ENCODE measurements at regions not wholly inside any gene's neighbourhood (a gene's known extent, or its start where the extent isn't known, plus 50 kb on each side); places are given as distances from the start of the nearest gene placed in this dataset.

DNA sequence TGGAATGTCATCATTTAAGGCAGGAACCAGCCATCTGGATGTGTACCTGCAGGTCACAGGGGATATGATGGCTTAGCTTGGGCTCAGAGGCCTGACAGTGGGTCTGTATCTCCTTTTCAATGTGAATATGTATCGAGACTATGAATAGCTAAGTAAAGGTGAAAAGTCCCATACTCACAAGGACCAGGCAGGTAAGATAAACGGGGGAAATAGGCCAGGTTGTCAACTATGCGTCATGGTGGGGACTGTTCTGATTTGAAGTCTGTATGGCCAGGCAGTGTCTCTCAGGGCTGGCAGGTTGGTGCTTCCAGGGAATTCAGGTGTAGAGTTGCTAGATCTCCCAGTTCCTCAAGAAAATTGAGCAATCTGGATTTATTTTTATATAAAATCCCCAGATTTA lies 987.9 kb upstream of the WWC1 start:
- no peak overlapping the region for H3K4me3 ChIP-seq (ENCODE audit: low read length)
- 70 to 77% methylated on average over 2 to 3 of the region's 3 CpGs for WGBS, 2 experiments (ENCODE audit: insufficient coverage in 1 of 2, insufficient read length in 1 of 2)
- H3K9me3 Mint-ChIP-seq: no peaks in the 10 kb centered on the region
- H3K36me3 ChIP-seq (ENCODE audit: control insufficient read depth, insufficient read depth, low read length): no peaks in the 10 kb centered on the region
- TF ChIP-seq CTCF (conservative IDR thresholded peaks at IDR 0.05): no peak
- H3K27ac Mint-ChIP-seq: peak overlapping the region; percentile 59
- no peak overlapping the region for H3K27ac ChIP-seq (ENCODE audit: low read depth, low read length)
- no peaks in the 10 kb centered on the region for H3K27me3 ChIP-seq (ENCODE audit: control insufficient read depth, insufficient read depth, low read length, poor library complexity, severe bottlenecking)
- H3K4me3 Mint-ChIP-seq: peak overlapping the region; percentile 57
- no peaks in the 10 kb centered on the region for H3K9me3 ChIP-seq (ENCODE audit: control insufficient read depth, low read length)
- peaks cover 24% of the 10 kb centered on the region for H3K27me3 Mint-ChIP-seq (ENCODE audit: insufficient read depth)
- DNase-seq: peak; percentile 68
- H3K4me1 Mint-ChIP-seq: peaks cover 84% of the 10 kb centered on the region
- H3K4me1 ChIP-seq (ENCODE audit: control insufficient read depth, insufficient read depth, low read length): no peaks in the 10 kb centered on the region
- H3K9ac ChIP-seq (ENCODE audit: extremely low read depth, low read length, poor library complexity, severe bottlenecking): no peak overlapping the region
- H3K36me3 Mint-ChIP-seq (ENCODE audit: low read depth): peaks cover 2% of the 10 kb centered on the region

GRCh38 chr5:167304834-167305469 lies 986.5 kb upstream of the WWC1 start:
- Mint-ChIP-seq H3K4me1 (peaks cover 70% of the 10 kb centered on the region), H3K27ac (no peak overlapping the region), H3K4me3 (no peak overlapping the region), H3K27me3 (ENCODE audit: insufficient read depth) (peaks cover 22% of the 10 kb centered on the region), H3K9me3 (no peaks in the 10 kb centered on the region), H3K36me3 (ENCODE audit: low read depth) (no peaks in the 10 kb centered on the region)
- Histone ChIP-seq H3K9me3 (ENCODE audit: control insufficient read depth, low read length) (no peaks in the 10 kb centered on the region), H3K4me1 (ENCODE audit: control insufficient read depth, insufficient read depth, low read length) (no peaks in the 10 kb centered on the region), H3K9ac (ENCODE audit: extremely low read depth, low read length, poor library complexity, severe bottlenecking) (no peak overlapping the region), H3K27ac (ENCODE audit: low read depth, low read length) (no peak overlapping the region), H3K36me3 (ENCODE audit: control insufficient read depth, insufficient read depth, low read length) (no peaks in the 10 kb centered on the region), H3K27me3 (ENCODE audit: control insufficient read depth, insufficient read depth, low read length, poor library complexity, severe bottlenecking) (no peaks in the 10 kb centered on the region), H3K4me3 (ENCODE audit: low read length) (no peak overlapping the region)
- TF ChIP-seq CTCF (conservative IDR thresholded peaks at IDR 0.05): no peak
- WGBS, 2 experiments (ENCODE audit: insufficient coverage in 1 of 2, insufficient read length in 1 of 2): 64 to 74% methylated on average over 2 to 6 of the region's 6 CpGs
- peak; percentile 50 for DNase-seq

DNA sequence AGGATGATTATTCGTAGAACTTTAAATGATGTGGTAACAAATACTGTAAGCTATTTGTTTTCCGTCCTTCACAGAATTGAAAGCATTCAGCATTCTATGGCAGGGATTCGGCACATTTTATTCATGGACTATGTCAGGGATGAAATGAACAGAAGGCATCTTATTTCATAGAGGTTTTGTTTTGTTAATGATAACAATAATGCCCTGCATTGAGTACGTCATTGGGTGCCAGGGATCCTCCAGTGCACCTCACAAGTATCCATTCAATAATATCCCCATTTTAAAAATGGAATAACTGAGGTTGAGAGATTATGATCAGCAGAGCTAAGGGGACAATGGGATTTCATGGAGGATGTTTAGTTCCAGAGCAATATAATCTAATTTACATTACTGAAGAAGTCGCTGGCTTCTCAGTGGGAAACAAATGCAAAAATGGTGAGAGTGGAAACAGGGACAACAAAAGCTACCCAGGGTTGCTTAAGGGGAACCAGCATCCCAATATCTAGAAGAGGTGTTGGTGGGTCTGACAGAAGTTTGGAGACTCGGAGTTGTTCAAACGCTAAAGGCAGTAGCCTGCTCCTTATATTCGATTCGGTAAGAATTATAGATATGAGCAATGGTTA lies 985.7 kb upstream of the WWC1 start:
- H3K4me1 ChIP-seq (ENCODE audit: control insufficient read depth, insufficient read depth, low read length): no peaks in the 10 kb centered on the region

More for the DNA sequence above, 985.7 kb upstream of the WWC1 start:
- Mint-ChIP-seq H3K4me3 (no peak overlapping the region), H3K27me3 (ENCODE audit: insufficient read depth) (peaks cover 22% of the 10 kb centered on the region), H3K27ac (peak overlapping the region; percentile 59), H3K4me1 (peaks cover 63% of the 10 kb centered on the region), H3K9me3 (no peaks in the 10 kb centered on the region), H3K36me3 (ENCODE audit: low read depth) (no peaks in the 10 kb centered on the region)
- Histone ChIP-seq H3K9me3 (ENCODE audit: control insufficient read depth, low read length) (no peaks in the 10 kb centered on the region), H3K36me3 (ENCODE audit: control insufficient read depth, insufficient read depth, low read length) (no peaks in the 10 kb centered on the region), H3K27me3 (ENCODE audit: control insufficient read depth, insufficient read depth, low read length, poor library complexity, severe bottlenecking) (no peaks in the 10 kb centered on the region), H3K27ac (ENCODE audit: low read depth, low read length) (no peak overlapping the region), H3K9ac (ENCODE audit: extremely low read depth, low read length, poor library complexity, severe bottlenecking) (no peak overlapping the region), H3K4me3 (ENCODE audit: low read length) (no peak overlapping the region)
- no peak for DNase-seq
- TF ChIP-seq CTCF (conservative IDR thresholded peaks at IDR 0.05): no peak
- 54 to 58% methylated on average over 7 to 8 of the region's 9 CpGs for WGBS, 2 experiments (ENCODE audit: insufficient coverage in 1 of 2, insufficient read length in 1 of 2)

All from endodermal cell (in vitro differentiated cells).